Vagina (tissue), 2 donors: ENCODE measurements at regions not wholly inside any gene's neighbourhood (a gene's known extent, or its start where the extent isn't known, plus 50 kb on each side); places are given as distances from the start of the nearest gene placed in this dataset.

ENCODE experiments used
- DNase-seq, 2 donors: peaks; one replicate each; pipeline ENCODE4 v3.0.0-alpha.2; 2017; ENCODE audit errors: extremely low spot score in 2 of 2
- H3K27ac ChIP-seq: fragments of 200-600 bp; sonication (generic); one replicate; pipeline ENCODE4 v1.5.1; 2019
- H3K27me3 ChIP-seq: fragments of 200-600 bp; sonication (generic); one replicate; pipeline ENCODE4 v1.5.1; 2019
- H3K36me3 ChIP-seq, 2 donors: fragments of 200-600 bp; sonication (generic); one replicate each; pipeline ENCODE4 v1.5.1; 2017 to 2019
- H3K4me1 ChIP-seq: fragments of 200-600 bp; sonication (generic); one replicate; pipeline ENCODE4 v1.5.1; 2019
- H3K4me3 ChIP-seq, 2 donors: fragments of 200-600 bp; sonication (generic); 1 replicate in 1 of 2; 2 replicates in 1 of 2; pipeline ENCODE4 v1.5.1; 2016 to 2019
- H3K9me3 ChIP-seq: fragments of 200-600 bp; sonication (generic); one replicate; pipeline ENCODE4 v1.5.1; 2019
- CTCF ChIP-seq, 3 experiments: fragments of 450-650 bp in 2 of 3; fragments of 200-600 bp in 1 of 3; sonication (generic) in 1 of 3; IDR thresholded peaks; one replicate each; pipeline ENCODE4 v1.5.1; 2017 to 2019; ENCODE audit warnings: antibody characterized with exemption in 3 of 3, mild to moderate bottlenecking in 2 of 3, moderate library complexity in 2 of 3
- POLR2A ChIP-seq, 2 donors: fragments of 450-650 bp; IDR thresholded peaks; one replicate each; pipeline ENCODE4 v1.6.1; 2017; ENCODE audit warnings: antibody characterized with exemption in 2 of 2, mild to moderate bottlenecking in 2 of 2, moderate library complexity in 2 of 2
- POLR2AphosphoS5 ChIP-seq, 2 donors: sonication (generic); formaldehyde crosslinking; IDR thresholded peaks; one replicate each; pipeline ENCODE4 v1.9.0; 2017; ENCODE audit warnings: antibody characterized with exemption in 2 of 2, mild to moderate bottlenecking in 2 of 2, low read depth in 1 of 2; ENCODE audit not compliant: insufficient read depth in 1 of 2
- intact Hi-C: fragments of 100-400 bp; cut with DNase I; formaldehyde crosslinking; loops from one replicate; pipeline ENCODE4 v1.15.1; 2023

- H3K9me3 ChIP-seq: no peaks in the 10 kb centered on the region
- intact Hi-C loops: no loop called here
- H3K4me3 ChIP-seq: peak overlapping the region; percentile 45 to 56
- H3K4me1 ChIP-seq: peaks cover 38% of the 10 kb centered on the region
- no peaks in the 10 kb centered on the region for H3K27me3 ChIP-seq
- DNase-seq: peak in 1 of 2 donors; percentile 58
- no peaks in the 10 kb centered on the region for H3K36me3 ChIP-seq
- peak overlapping the region; percentile 23 for H3K27ac ChIP-seq
- TF ChIP-seq CTCF (IDR thresholded peaks at IDR 0.05): no peak
- no peak for TF ChIP-seq POLR2AphosphoS5 (IDR thresholded peaks at IDR 0.05; ENCODE audit: insufficient read depth in 1 of 2, low read depth in 1 of 2)
- no peak for TF ChIP-seq POLR2A (IDR thresholded peaks at IDR 0.05)
These were observed 157.0 kb upstream of the FRMD4B start for GRCh38 chr3:69542805-69543429.

- peak in 1 of 2 donors; percentile 64 for DNase-seq
- Histone ChIP-seq H3K27me3 (no peaks in the 10 kb centered on the region), H3K9me3 (no peaks in the 10 kb centered on the region), H3K4me3 (peak overlapping the region; percentile 45 to 56), H3K4me1 (peaks cover 38% of the 10 kb centered on the region), H3K27ac (peak overlapping the region; percentile 23), H3K36me3 (no peaks in the 10 kb centered on the region)
- intact Hi-C loops: no loop called here
- no peak for TF ChIP-seq POLR2AphosphoS5 (IDR thresholded peaks at IDR 0.05; ENCODE audit: insufficient read depth in 1 of 2, low read depth in 1 of 2)
- TF ChIP-seq POLR2A (IDR thresholded peaks at IDR 0.05): no peak
- TF ChIP-seq CTCF (IDR thresholded peaks at IDR 0.05): no peak
These were observed 156.4 kb upstream of the FRMD4B start for GRCh38 chr3:69542089-69542804.

GRCh38 chr3:69541711-69542088 lies 155.8 kb upstream of the FRMD4B start:
- H3K9me3 ChIP-seq: no peaks in the 10 kb centered on the region
- TF ChIP-seq POLR2A (IDR thresholded peaks at IDR 0.05) (no peak), CTCF (IDR thresholded peaks at IDR 0.05) (no peak), POLR2AphosphoS5 (IDR thresholded peaks at IDR 0.05; ENCODE audit: insufficient read depth in 1 of 2, low read depth in 1 of 2) (no peak)
- peak in 1 of 2 donors; percentile 58 for DNase-seq
- intact Hi-C loops: no loop called here
- H3K4me3 ChIP-seq: peak overlapping the region; percentile 45 to 56
- no peaks in the 10 kb centered on the region for H3K36me3 ChIP-seq
- peak overlapping the region; percentile 23 for H3K27ac ChIP-seq
- peaks cover 38% of the 10 kb centered on the region for H3K4me1 ChIP-seq
- no peaks in the 10 kb centered on the region for H3K27me3 ChIP-seq

- DNase-seq: peak in 1 of 2 donors; percentile 84
- TF ChIP-seq POLR2AphosphoS5 (IDR thresholded peaks at IDR 0.05; ENCODE audit: insufficient read depth in 1 of 2, low read depth in 1 of 2): no peak
- TF ChIP-seq CTCF (IDR thresholded peaks at IDR 0.05): no peak
- TF ChIP-seq POLR2A (IDR thresholded peaks at IDR 0.05): no peak
- Histone ChIP-seq H3K36me3 (no peaks in the 10 kb centered on the region), H3K4me3 (peak overlapping the region; percentile 45 to 56), H3K27me3 (no peaks in the 10 kb centered on the region), H3K9me3 (no peaks in the 10 kb centered on the region), H3K27ac (no peak overlapping the region), H3K4me1 (peaks cover 38% of the 10 kb centered on the region)
- intact Hi-C loops: no loop called here
These were observed 155.1 kb upstream of the FRMD4B start for GRCh38 chr3:69540706-69541581.
